Keratinocyte (primary cell): ENCODE measurements at regions not wholly inside any gene's neighbourhood (a gene's known extent, or its start where the extent isn't known, plus 50 kb on each side); places are given as distances from the start of the nearest gene placed in this dataset.

Experiments
- DNase-seq: peaks from one replicate; pipeline ENCODE4 v3.0.0-alpha.2; 2011; ENCODE audit warnings: low read depth, missing footprints, low spot score
- FAIRE-seq: peaks from 2 replicates; lab custom pipeline; 2011; peaks lifted over from hg19 to GRCh38; lab: Jason Lieb, UNC
- H2AFZ ChIP-seq: 2 replicates; pipeline ENCODE4 v1.6.0; 2012; ENCODE audit warnings: low read length, control low read depth, inconsistent platforms; ENCODE audit not compliant: control insufficient read depth
- H3K27ac ChIP-seq: 2 replicates; pipeline ENCODE4 v1.5.1; 2011; ENCODE audit warnings: low read length; ENCODE audit not compliant: control insufficient read depth, insufficient read depth
- H3K27me3 ChIP-seq: 3 replicates; pipeline ENCODE4 v1.6.0; 2011; ENCODE audit warnings: low read length; ENCODE audit not compliant: control insufficient read depth, insufficient read depth; ENCODE audit errors: extremely low read depth
- H3K36me3 ChIP-seq, 2 experiments: 2 replicates in 1 of 2; 3 replicates in 1 of 2; pipeline ENCODE4 v1.5.1; 2011; ENCODE audit warnings: low read length in 2 of 2, mild to moderate bottlenecking in 1 of 2; ENCODE audit not compliant: control insufficient read depth in 2 of 2, insufficient read depth in 2 of 2; ENCODE audit errors: extremely low read depth in 1 of 2
- H3K4me1 ChIP-seq: 3 replicates; pipeline ENCODE4 v1.5.1; 2011; ENCODE audit warnings: low read length; ENCODE audit not compliant: control insufficient read depth, insufficient read depth; ENCODE audit errors: extremely low read depth
- H3K4me2 ChIP-seq: 3 replicates; pipeline ENCODE4 v1.6.0; 2011; ENCODE audit warnings: low read depth, low read length; ENCODE audit not compliant: control insufficient read depth, insufficient read depth; ENCODE audit errors: extremely low read depth
- H3K4me3 ChIP-seq, 3 experiments: fragments of 200-600 bp in 1 of 3; sonication (generic) in 1 of 3; 2 replicates in 2 of 3; 3 replicates in 1 of 3; pipeline ENCODE4 v1.5.1; 2011 to 2016; ENCODE audit warnings: low read length in 3 of 3, mild to moderate bottlenecking in 3 of 3, control low read depth in 2 of 3, inconsistent platforms in 1 of 3, low read depth in 1 of 3, mixed read lengths in 1 of 3, mixed run types in 1 of 3, moderate library complexity in 1 of 3; ENCODE audit not compliant: control insufficient read depth in 2 of 3, insufficient read depth in 2 of 3; ENCODE audit errors: extremely low read depth in 1 of 3
- H3K79me2 ChIP-seq: 2 replicates; pipeline ENCODE4 v1.6.0; 2012; ENCODE audit warnings: low read length; ENCODE audit not compliant: control insufficient read depth, insufficient read depth
- H3K9ac ChIP-seq: 3 replicates; pipeline ENCODE4 v1.6.0; 2011; ENCODE audit warnings: low read length; ENCODE audit not compliant: control insufficient read depth, insufficient read depth; ENCODE audit errors: extremely low read depth
- H3K9me1 ChIP-seq: 3 replicates; pipeline ENCODE4 v1.6.0; 2011; ENCODE audit warnings: low read length; ENCODE audit not compliant: control insufficient read depth, insufficient read depth; ENCODE audit errors: extremely low read depth
- H3K9me3 ChIP-seq: 2 replicates; pipeline ENCODE4 v1.5.1; 2012; ENCODE audit warnings: low read depth, low read length; ENCODE audit not compliant: control insufficient read depth
- H4K20me1 ChIP-seq: 3 replicates; pipeline ENCODE4 v1.6.0; 2011; ENCODE audit warnings: low read length; ENCODE audit not compliant: control insufficient read depth, insufficient read depth; ENCODE audit errors: extremely low read depth
- CTCF ChIP-seq, 3 experiments: IDR thresholded peaks in 1 of 3; conservative IDR thresholded peaks in 1 of 3; optimal IDR thresholded peaks in 1 of 3; 2 replicates in 2 of 3; 3 replicates in 1 of 3; pipeline versions ENCODE3 to v1.5.1; 2011; ENCODE audit warnings: low read length in 3 of 3, mild to moderate bottlenecking in 3 of 3, moderate library complexity in 2 of 3, control low read depth in 1 of 3, inconsistent platforms in 1 of 3; ENCODE audit not compliant: insufficient read depth in 2 of 3; ENCODE audit errors: extremely low read depth in 1 of 3
- EZH2 ChIP-seq: IDR thresholded peaks from one replicate; pipeline ENCODE4 v1.6.1; 2012; ENCODE audit warnings: inconsistent platforms, mild to moderate bottlenecking, low read length, moderate library complexity
- dilution Hi-C: fragments of 300-500 bp; cut with MboI; formaldehyde crosslinking; loops from one replicate; pipeline ENCODE4 v1.7.0; 2020; ENCODE audit warnings: low sequenced_read_pairs; ENCODE audit not compliant: extremely low pct_ligation_motif_present

DNA sequence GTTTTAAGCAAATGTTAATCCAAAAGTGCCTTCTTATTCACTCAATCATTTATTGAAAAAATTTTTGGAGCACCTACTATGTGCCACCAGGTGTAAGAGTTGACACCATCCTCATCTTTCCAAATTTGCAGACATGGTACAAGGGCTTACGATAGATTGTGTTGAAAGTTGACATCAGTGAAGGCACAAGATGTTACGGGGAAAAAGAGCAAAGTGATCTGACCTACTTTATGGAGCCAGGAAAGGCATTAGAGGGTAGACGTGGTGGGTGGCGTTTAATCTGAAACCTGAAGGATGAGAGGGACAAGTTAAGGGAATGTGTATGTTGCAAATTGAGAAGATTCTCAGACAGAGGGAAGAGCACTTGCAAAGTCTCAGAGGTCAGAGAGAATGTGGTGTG, 167.8 kb upstream of the HAND2 start:
- H2AFZ ChIP-seq = no peak overlapping the region
- no peaks in the 10 kb centered on the region for H3K4me1 ChIP-seq
- no peak for DNase-seq
- no peak overlapping the region for H3K9ac ChIP-seq
- no peaks in the 10 kb centered on the region for H3K79me2 ChIP-seq
- H3K4me3 ChIP-seq = no peak overlapping the region
- no peaks in the 10 kb centered on the region for H3K9me1 ChIP-seq
- no peaks in the 10 kb centered on the region for H3K36me3 ChIP-seq
- H3K9me3 ChIP-seq = no peaks in the 10 kb centered on the region
- no peak overlapping the region for H3K27ac ChIP-seq
- H4K20me1 ChIP-seq = no peaks in the 10 kb centered on the region
- H3K4me2 ChIP-seq = no peak overlapping the region
- TF ChIP-seq CTCF (optimal IDR thresholded peaks at IDR 0.05 in 1 of 3, IDR thresholded peaks at IDR 0.05 in 1 of 3, conservative IDR thresholded peaks at IDR 0.05 in 1 of 3; ENCODE audit: extremely low read depth in 1 of 3, insufficient read depth in 2 of 3, low read length in 3 of 3) (no peak), EZH2 (no peak)
- dilution Hi-C loops = no loop called here
- FAIRE-seq = no peak
- H3K27me3 ChIP-seq = no peaks in the 10 kb centered on the region

- dilution Hi-C loops = no loop called here
- no peak for FAIRE-seq
These were observed 166.5 kb upstream of the HAND2 start for GRCh38 chr4:173696551-173696950.

More at GRCh38 chr4:173696551-173696950, 166.5 kb upstream of the HAND2 start:
- Histone ChIP-seq H3K27me3 (no peaks in the 10 kb centered on the region), H3K4me2 (no peak overlapping the region), H3K9ac (no peak overlapping the region), H3K9me1 (no peaks in the 10 kb centered on the region), H2AFZ (no peak overlapping the region), H3K9me3 (no peaks in the 10 kb centered on the region), H3K36me3 (no peaks in the 10 kb centered on the region), H4K20me1 (no peaks in the 10 kb centered on the region), H3K4me1 (no peaks in the 10 kb centered on the region), H3K79me2 (no peaks in the 10 kb centered on the region), H3K4me3 (no peak overlapping the region), H3K27ac (no peak overlapping the region)
- TF ChIP-seq EZH2 (no peak), CTCF (optimal IDR thresholded peaks at IDR 0.05 in 1 of 3, IDR thresholded peaks at IDR 0.05 in 1 of 3, conservative IDR thresholded peaks at IDR 0.05 in 1 of 3; ENCODE audit: extremely low read depth in 1 of 3, insufficient read depth in 2 of 3, low read length in 3 of 3) (no peak)
- DNase-seq = no peak
